GM12878 (cell line): ENCODE measurements at regions not wholly inside any gene's neighbourhood (a gene's known extent, or its start where the extent isn't known, plus 50 kb on each side); places are given as distances from the start of the nearest gene placed in this dataset.

ENCODE experiments used
- ATAC-seq: fragments of 200-7000 bp; cut with Tn5 transposase; 3 replicates; pipeline ENCODE4 v1.9.1; 2020; ENCODE audit warnings: mild to moderate bottlenecking, moderate library complexity
- BruUV-seq: library from RNA; stranded (reverse); fragments of 400-500 nt; replicated peaks from 2 replicates; lab custom pipeline; 2021; lab: Mats Ljungman, UMichigan
- CTCF ChIA-PET: fragments of 300-600 bp; sonication (Branson Sonifier 250); formaldehyde crosslinking; extraction: SDS; loops from one replicate; lab custom pipeline; 2021; ENCODE audit warnings: inconsistent platforms; lab: Yijun Ruan, JAX
- POLR2A ChIA-PET: fragments of 350-600 bp; formaldehyde crosslinking; extraction: SDS; loops from one replicate; lab custom pipeline; 2021; ENCODE audit warnings: inconsistent platforms; lab: Charles Lee
- RAD21 ChIA-PET: fragments of 300-600 bp; sonication (Branson Sonifier 250); formaldehyde crosslinking; loops from one replicate; lab custom pipeline; 2023; ENCODE audit warnings: antibody characterized with exemption; ENCODE audit not compliant: unreplicated experiment; lab: Charles Lee
- SMC1A ChIA-PET: fragments of 300-600 bp; sonication (Branson Sonifier 250); formaldehyde crosslinking; loops from one replicate; lab custom pipeline; 2023; ENCODE audit not compliant: unreplicated experiment, uncharacterized antibody; lab: Charles Lee
- DNase-seq: peaks from one replicate; pipeline ENCODE4 v3.0.0-alpha.2; 2011; ENCODE audit warnings: low read depth, low spot score
- FAIRE-seq: peaks from 3 replicates; lab custom pipeline; 2011; peaks lifted over from hg19 to GRCh38; lab: Jason Lieb, UNC
- H2AFZ ChIP-seq: 2 replicates; pipeline ENCODE4 v1.6.0; 2011; ENCODE audit warnings: low read depth, low read length, control low read depth; ENCODE audit not compliant: control insufficient read depth
- H3K27ac ChIP-seq: 2 replicates; pipeline ENCODE4 v1.5.1; 2011; ENCODE audit warnings: control low read depth; ENCODE audit not compliant: control insufficient read depth, insufficient read depth
- H3K27me3 ChIP-seq, 2 experiments: replicated peaks in 1 of 2; 2 replicates each; pipeline versions ENCODE4 v1.6.0 to v1.6.1; 2011; ENCODE audit warnings: low read length in 1 of 2; ENCODE audit not compliant: control insufficient read depth in 2 of 2, insufficient read depth in 2 of 2
- H3K36me3 ChIP-seq, 2 experiments: 2 replicates each; pipeline ENCODE4 v1.5.1; 2011; ENCODE audit warnings: low read length in 1 of 2; ENCODE audit not compliant: control insufficient read depth in 2 of 2, insufficient read depth in 2 of 2
- H3K4me1 ChIP-seq: 2 replicates; pipeline ENCODE4 v1.6.1; 2011; ENCODE audit warnings: mild to moderate bottlenecking, low read length, moderate library complexity, mixed read lengths; ENCODE audit not compliant: control insufficient read depth, insufficient read depth
- H3K4me2 ChIP-seq: 2 replicates; pipeline ENCODE4 v1.6.0; 2011; ENCODE audit warnings: control low read depth; ENCODE audit not compliant: control insufficient read depth, insufficient read depth
- H3K4me3 ChIP-seq: fragments of 200-600 bp; sonication (generic); 2 replicates; pipeline ENCODE4 v1.5.1; 2016
- H3K79me2 ChIP-seq: 2 replicates; pipeline ENCODE4 v1.6.0; 2011; ENCODE audit warnings: low read length; ENCODE audit not compliant: control insufficient read depth, insufficient read depth
- H3K9ac ChIP-seq: 2 replicates; pipeline ENCODE4 v1.8.0; 2011; ENCODE audit warnings: low read length, control low read depth, mixed read lengths; ENCODE audit not compliant: control insufficient read depth, insufficient read depth
- H3K9me3 ChIP-seq: replicated peaks from 3 replicates; pipeline ENCODE4 v1.5.1; 2011; ENCODE audit warnings: mild to moderate bottlenecking, low read length; ENCODE audit not compliant: control insufficient read depth, insufficient read depth
- H4K20me1 ChIP-seq: 2 replicates; pipeline ENCODE4 v1.6.0; 2011; ENCODE audit not compliant: control insufficient read depth, insufficient read depth
- CBX5 ChIP-seq: sonication (generic); IDR thresholded peaks from 2 replicates; pipeline ENCODE4 v1.6.1; 2016; ENCODE audit warnings: low read depth, moderate library complexity, mild to moderate bottlenecking, inconsistent platforms
- EP300 ChIP-seq, 2 experiments: fragments of 150-350 bp in 1 of 2; IDR thresholded peaks; 2 replicates each; pipeline ENCODE4 v1.6.1; 2011 to 2012; ENCODE audit warnings: low read depth in 2 of 2, low read length in 2 of 2, borderline replicate concordance in 1 of 2, improper control_type of control experiment in 1 of 2, inconsistent platforms in 1 of 2; ENCODE audit not compliant: control insufficient read depth in 1 of 2
- FOXK2 ChIP-seq: fragments of 450-650 bp; IDR thresholded peaks from 2 replicates; pipeline ENCODE4 v1.6.1; 2017; ENCODE audit warnings: mild to moderate bottlenecking, moderate library complexity
- GABPA ChIP-seq: IDR thresholded peaks from 2 replicates; pipeline ENCODE4 v1.6.1; 2014; ENCODE audit warnings: antibody characterized with exemption, low read depth, mild to moderate bottlenecking, inconsistent platforms
- IKZF2 ChIP-seq, 2 experiments: fragments of 450-650 bp; IDR thresholded peaks; 2 replicates each; pipeline ENCODE4 v1.6.1; 2017; ENCODE audit warnings: mild to moderate bottlenecking in 2 of 2, moderate library complexity in 2 of 2
- LARP7 ChIP-seq: fragments of 450-650 bp; IDR thresholded peaks from 2 replicates; pipeline ENCODE4 v1.6.1; 2017; ENCODE audit warnings: mild to moderate bottlenecking
- NBN ChIP-seq: fragments of 450-650 bp; IDR thresholded peaks from 2 replicates; pipeline ENCODE4 v1.6.1; 2016
- NFIC ChIP-seq: IDR thresholded peaks from 2 replicates; pipeline ENCODE4 v1.6.1; 2012; ENCODE audit warnings: low read depth, mild to moderate bottlenecking, inconsistent platforms, low read length, moderate library complexity
- POLR2AphosphoS5 ChIP-seq: IDR thresholded peaks from 2 replicates; pipeline ENCODE4 v1.6.1; 2011; ENCODE audit warnings: mild to moderate bottlenecking, low read length, inconsistent platforms
- RCOR1 ChIP-seq: conservative IDR thresholded peaks from 2 replicates; pipeline ENCODE4 v1.6.1; 2012; ENCODE audit warnings: low read depth, low read length, improper control_type of control experiment
- RUNX3 ChIP-seq: IDR thresholded peaks from 2 replicates; pipeline ENCODE4 v1.6.1; 2012; ENCODE audit warnings: low read length, inconsistent platforms
- SPI1 ChIP-seq: IDR thresholded peaks from 2 replicates; pipeline ENCODE4 v1.6.1; 2011; ENCODE audit warnings: low read depth, mild to moderate bottlenecking, low read length, moderate library complexity, borderline replicate concordance; ENCODE audit not compliant: insufficient read depth
- SUPT20H ChIP-seq: IDR thresholded peaks from 2 replicates; pipeline ENCODE4 v1.6.1; 2011; ENCODE audit warnings: low read depth, mild to moderate bottlenecking, low read length, moderate library complexity, borderline replicate concordance; ENCODE audit not compliant: control insufficient read depth
- TCF12 ChIP-seq: IDR thresholded peaks from 2 replicates; pipeline ENCODE4 v1.6.1; 2011; ENCODE audit warnings: low read depth, mild to moderate bottlenecking, low read length
- TCF3 ChIP-seq: IDR thresholded peaks from 2 replicates; pipeline ENCODE4 v1.6.1; 2012; ENCODE audit warnings: low read depth, mild to moderate bottlenecking, low read length, borderline replicate concordance; ENCODE audit not compliant: insufficient read depth
- ZNF622 ChIP-seq: fragments of 450-650 bp; IDR thresholded peaks from 2 replicates; pipeline ENCODE4 v1.6.1; 2017; ENCODE audit warnings: mild to moderate bottlenecking, inconsistent platforms
- WGBS: methylation state at CpG from one replicate; pipeline ENCODE4 v1.1.6; 2016; ENCODE audit warnings: low lambda C conversion rate; ENCODE audit not compliant: insufficient replicate concordance, insufficient coverage; ENCODE audit errors: missing lambda C conversion rate; 5-methylcytosine and 5-hydroxymethylcytosine counted together
- in situ Hi-C: fragments of 300-500 bp; cut with MboI; formaldehyde crosslinking; loops from 9 replicates; pipeline ENCODE4 v1.14.3; 2018; ENCODE audit warnings: mixed read lengths
- intact Hi-C: fragments of 100-400 bp; cut with micrococcal nuclease; formaldehyde crosslinking; loops from one replicate; pipeline ENCODE4 v1.14.2; 2022; ENCODE audit not compliant: unreplicated experiment
- TF ChIP-seq, protein P1 (sequence below): IDR thresholded peaks from 2 replicates; pipeline ENCODE4 v1.6.1; 2012; ENCODE audit warnings: low read depth, low read length, improper control_type of control experiment
- TF ChIP-seq, protein P2 (sequence below): IDR thresholded peaks from 2 replicates; pipeline ENCODE4 v1.6.1; 2012; ENCODE audit warnings: low read length, inconsistent platforms
- TF ChIP-seq, protein P3 (sequence below): fragments of 450-650 bp; formaldehyde crosslinking; IDR thresholded peaks from 2 replicates; pipeline ENCODE4 v1.4.0; 2020; ENCODE audit warnings: mild to moderate bottlenecking, moderate library complexity

DNA sequence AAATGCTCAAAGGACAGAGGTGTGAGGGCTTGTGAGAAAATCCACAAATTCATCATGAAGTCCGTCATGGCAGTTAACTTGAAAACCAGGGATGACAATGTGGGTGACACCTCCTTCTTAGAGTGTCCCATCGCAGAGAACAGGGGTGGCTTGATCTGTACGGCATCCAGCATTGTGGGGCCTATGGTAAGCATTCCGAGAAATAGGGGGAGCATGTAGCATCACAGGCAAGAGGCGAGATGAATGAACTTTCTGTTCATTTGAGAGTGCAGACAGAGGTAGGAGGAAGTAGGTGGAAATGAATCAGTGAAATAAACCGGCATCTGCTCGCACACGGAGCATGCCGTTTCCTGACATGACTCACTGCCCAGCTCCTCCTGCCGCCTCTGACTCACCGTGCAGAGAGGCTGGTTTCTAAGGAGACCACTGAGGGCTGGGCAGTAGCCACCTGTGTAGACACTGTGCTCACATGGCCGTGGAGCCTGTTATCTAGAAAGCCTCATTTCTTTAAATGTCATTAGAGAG is 339.0 kb downstream of the RFC3 start:
- RAD21 ChIA-PET = no interaction called here
- Histone ChIP-seq H3K27ac (no peak overlapping the region), H3K9ac (no peak overlapping the region), H3K79me2 (no peaks in the 10 kb centered on the region), H3K27me3 (no peaks in the 10 kb centered on the region), H3K36me3 (no peaks in the 10 kb centered on the region), H3K4me2 (peak overlapping the region; percentile 1; the same call in 1 of the 2 replicates), H4K20me1 (no peaks in the 10 kb centered on the region), H3K9me3 (no peaks in the 10 kb centered on the region), H3K4me3 (no peak overlapping the region), H2AFZ (no peak overlapping the region; the same call in 1 of the 2 replicates), H3K4me1 (no peaks in the 10 kb centered on the region)
- no TSS peak for BruUV-seq
- FAIRE-seq = peak; percentile 88
- ATAC-seq = peak; percentile 100
- intact Hi-C loops = no loop called here
- in situ Hi-C loops = no loop called here
- CTCF ChIA-PET = interaction anchor here (1.0 kb wide), 1 partner anchor 1512 kb away, joined by 3 read pairs; no protein-coding TSS in a partner anchor
- DNase-seq = peak; percentile 55
- WGBS = 1% methylated on average over 12 of the region's 12 CpGs
- POLR2A ChIA-PET = no interaction called here
- SMC1A ChIA-PET = interaction anchor here (0.8 kb wide), 1 partner anchor 53 kb away, joined by 3 read pairs; no protein-coding TSS in a partner anchor
- no peak for TF ChIP-seq NBN
- TF ChIP-seq, protein P1, sequence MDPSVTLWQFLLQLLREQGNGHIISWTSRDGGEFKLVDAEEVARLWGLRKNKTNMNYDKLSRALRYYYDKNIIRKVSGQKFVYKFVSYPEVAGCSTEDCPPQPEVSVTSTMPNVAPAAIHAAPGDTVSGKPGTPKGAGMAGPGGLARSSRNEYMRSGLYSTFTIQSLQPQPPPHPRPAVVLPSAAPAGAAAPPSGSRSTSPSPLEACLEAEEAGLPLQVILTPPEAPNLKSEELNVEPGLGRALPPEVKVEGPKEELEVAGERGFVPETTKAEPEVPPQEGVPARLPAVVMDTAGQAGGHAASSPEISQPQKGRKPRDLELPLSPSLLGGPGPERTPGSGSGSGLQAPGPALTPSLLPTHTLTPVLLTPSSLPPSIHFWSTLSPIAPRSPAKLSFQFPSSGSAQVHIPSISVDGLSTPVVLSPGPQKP = 0 out of 2 replicates have a peak, but pooled peaks have one; percentile 18
- no peak for TF ChIP-seq RCOR1
- 0 out of 2 replicates have a peak, but pooled peaks have one; percentile 29 for TF ChIP-seq NFIC
- 0 out of 2 replicates have a peak, but pooled peaks have one; percentile 64 for TF ChIP-seq CBX5
- peak in 1 of 2 experiments; percentile 45; a peak in 1 of 4 replicates for TF ChIP-seq EP300 (IDR thresholded peaks at IDR 0.05; ENCODE audit: borderline replicate concordance in 1 of 2, control insufficient read depth in 1 of 2, low read depth in 2 of 2, low read length in 2 of 2)
- 0 out of 2 replicates have a peak, but pooled peaks have one; percentile 17 for TF ChIP-seq GABPA
- peak; percentile 78 for TF ChIP-seq TCF12
- TF ChIP-seq POLR2AphosphoS5 = no peak
- peak; percentile 40 for TF ChIP-seq RUNX3
- TF ChIP-seq SPI1 = no peak
- TF ChIP-seq TCF3 = peak; percentile 54; the same call in 1 of the 2 replicates
- no peak for TF ChIP-seq LARP7
- TF ChIP-seq IKZF2 (IDR thresholded peaks at IDR 0.05) = peak in 1 of 2 experiments; percentile 21; a peak in 1 of 4 replicates
- TF ChIP-seq ZNF622 = no peak
- TF ChIP-seq, protein P2, sequence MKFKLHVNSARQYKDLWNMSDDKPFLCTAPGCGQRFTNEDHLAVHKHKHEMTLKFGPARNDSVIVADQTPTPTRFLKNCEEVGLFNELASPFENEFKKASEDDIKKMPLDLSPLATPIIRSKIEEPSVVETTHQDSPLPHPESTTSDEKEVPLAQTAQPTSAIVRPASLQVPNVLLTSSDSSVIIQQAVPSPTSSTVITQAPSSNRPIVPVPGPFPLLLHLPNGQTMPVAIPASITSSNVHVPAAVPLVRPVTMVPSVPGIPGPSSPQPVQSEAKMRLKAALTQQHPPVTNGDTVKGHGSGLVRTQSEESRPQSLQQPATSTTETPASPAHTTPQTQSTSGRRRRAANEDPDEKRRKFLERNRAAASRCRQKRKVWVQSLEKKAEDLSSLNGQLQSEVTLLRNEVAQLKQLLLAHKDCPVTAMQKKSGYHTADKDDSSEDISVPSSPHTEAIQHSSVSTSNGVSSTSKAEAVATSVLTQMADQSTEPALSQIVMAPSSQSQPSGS = no peak
- peak; percentile 39; the same call in 1 of the 2 replicates for TF ChIP-seq FOXK2
- no peak for TF ChIP-seq SUPT20H
- TF ChIP-seq, protein P3, sequence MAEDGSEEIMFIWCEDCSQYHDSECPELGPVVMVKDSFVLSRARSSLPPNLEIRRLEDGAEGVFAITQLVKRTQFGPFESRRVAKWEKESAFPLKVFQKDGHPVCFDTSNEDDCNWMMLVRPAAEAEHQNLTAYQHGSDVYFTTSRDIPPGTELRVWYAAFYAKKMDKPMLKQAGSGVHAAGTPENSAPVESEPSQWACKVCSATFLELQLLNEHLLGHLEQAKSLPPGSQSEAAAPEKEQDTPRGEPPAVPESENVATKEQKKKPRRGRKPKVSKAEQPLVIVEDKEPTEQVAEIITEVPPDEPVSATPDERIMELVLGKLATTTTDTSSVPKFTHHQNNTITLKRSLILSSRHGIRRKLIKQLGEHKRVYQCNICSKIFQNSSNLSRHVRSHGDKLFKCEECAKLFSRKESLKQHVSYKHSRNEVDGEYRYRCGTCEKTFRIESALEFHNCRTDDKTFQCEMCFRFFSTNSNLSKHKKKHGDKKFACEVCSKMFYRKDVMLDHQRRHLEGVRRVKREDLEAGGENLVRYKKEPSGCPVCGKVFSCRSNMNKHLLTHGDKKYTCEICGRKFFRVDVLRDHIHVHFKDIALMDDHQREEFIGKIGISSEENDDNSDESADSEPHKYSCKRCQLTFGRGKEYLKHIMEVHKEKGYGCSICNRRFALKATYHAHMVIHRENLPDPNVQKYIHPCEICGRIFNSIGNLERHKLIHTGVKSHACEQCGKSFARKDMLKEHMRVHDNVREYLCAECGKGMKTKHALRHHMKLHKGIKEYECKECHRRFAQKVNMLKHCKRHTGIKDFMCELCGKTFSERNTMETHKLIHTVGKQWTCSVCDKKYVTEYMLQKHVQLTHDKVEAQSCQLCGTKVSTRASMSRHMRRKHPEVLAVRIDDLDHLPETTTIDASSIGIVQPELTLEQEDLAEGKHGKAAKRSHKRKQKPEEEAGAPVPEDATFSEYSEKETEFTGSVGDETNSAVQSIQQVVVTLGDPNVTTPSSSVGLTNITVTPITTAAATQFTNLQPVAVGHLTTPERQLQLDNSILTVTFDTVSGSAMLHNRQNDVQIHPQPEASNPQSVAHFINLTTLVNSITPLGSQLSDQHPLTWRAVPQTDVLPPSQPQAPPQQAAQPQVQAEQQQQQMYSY (CRISPR knock-in tag) = no peak
